ENCODE measurements at regions not wholly inside any gene's neighbourhood (a gene's known extent, or its start where the extent isn't known, plus 50 kb on each side); places are given as distances from the start of the nearest gene placed in this dataset.

- TF ChIP-seq CTCF (IDR thresholded peaks at IDR 0.05; ENCODE audit: low read depth, low read length) (no peak), EZH2phosphoT487 (IDR thresholded peaks at IDR 0.05; ENCODE audit: low read depth) (no peak)
Measured at GRCh38 chr12:14262771-14263511, 102.5 kb upstream of the ATF7IP start.

All from OCI-LY3 (cell line).